HCT116 (cell line): ENCODE measurements at regions not wholly inside any gene's neighbourhood (a gene's known extent, or its start where the extent isn't known, plus 50 kb on each side); places are given as distances from the start of the nearest gene placed in this dataset.
"Not testable (repeated sequence)": the region's sequence is repeated elsewhere in the genome, so short reads cannot be mapped to it uniquely, and the experiment has no call there.

Experiments used
- CBX3 ChIP-seq: IDR thresholded peaks from 2 replicates; pipeline ENCODE4 v1.6.1; 2012; ENCODE audit warnings: low read depth
- CTCF ChIP-seq, 3 experiments: fragments of 200-600 bp in 1 of 3; sonication (generic) in 1 of 3; IDR thresholded peaks in 2 of 3; conservative IDR thresholded peaks in 1 of 3; 2 replicates each; pipeline ENCODE4 v1.5.1; 2012 to 2017; ENCODE audit warnings: low read depth in 2 of 3, low read length in 2 of 3, antibody characterized with exemption in 1 of 3, borderline replicate concordance in 1 of 3, control low read depth in 1 of 3, mild to moderate bottlenecking in 1 of 3, mixed read lengths in 1 of 3, mixed run types in 1 of 3, moderate library complexity in 1 of 3; ENCODE audit not compliant: insufficient read depth in 1 of 3
- EZH2 ChIP-seq: fragments of 200-600 bp; sonication (generic); IDR thresholded peaks from 2 replicates; pipeline ENCODE4 v1.6.1; 2017; ENCODE audit warnings: antibody characterized with exemption, mixed run types
- FOSL1 ChIP-seq: IDR thresholded peaks from 2 replicates; pipeline ENCODE4 v1.6.1; 2012; ENCODE audit warnings: low read depth
- JUND ChIP-seq: IDR thresholded peaks from 2 replicates; pipeline ENCODE4 v1.6.1; 2012
- POLR2A ChIP-seq: IDR thresholded peaks from 2 replicates; pipeline ENCODE4 v1.7.0; 2011; ENCODE audit warnings: borderline replicate concordance; ENCODE audit not compliant: insufficient read depth, insufficient read length; ENCODE audit errors: extremely low read depth
- SRF ChIP-seq: IDR thresholded peaks from 2 replicates; pipeline ENCODE4 v1.6.1; 2012; ENCODE audit warnings: low read depth
- YY1 ChIP-seq: IDR thresholded peaks from 2 replicates; pipeline ENCODE4 v1.6.1; 2011; ENCODE audit warnings: low read length, low read depth, moderate library complexity, mild to moderate bottlenecking; ENCODE audit not compliant: insufficient replicate concordance; ENCODE audit errors: extremely low read depth
- ZNF274 ChIP-seq: fragments of 200-500 bp; sonication (Bioruptor generic); IDR thresholded peaks from 2 replicates; pipeline ENCODE4 v1.6.1; 2014; ENCODE audit warnings: mild to moderate bottlenecking, low read depth, low read length, inconsistent platforms
- TF ChIP-seq, protein P1 (sequence below): IDR thresholded peaks from 2 replicates; pipeline ENCODE4 v1.6.1; 2011; ENCODE audit warnings: mild to moderate bottlenecking, low read length, moderate library complexity; ENCODE audit not compliant: insufficient replicate concordance; ENCODE audit errors: extremely low read depth

DNA sequence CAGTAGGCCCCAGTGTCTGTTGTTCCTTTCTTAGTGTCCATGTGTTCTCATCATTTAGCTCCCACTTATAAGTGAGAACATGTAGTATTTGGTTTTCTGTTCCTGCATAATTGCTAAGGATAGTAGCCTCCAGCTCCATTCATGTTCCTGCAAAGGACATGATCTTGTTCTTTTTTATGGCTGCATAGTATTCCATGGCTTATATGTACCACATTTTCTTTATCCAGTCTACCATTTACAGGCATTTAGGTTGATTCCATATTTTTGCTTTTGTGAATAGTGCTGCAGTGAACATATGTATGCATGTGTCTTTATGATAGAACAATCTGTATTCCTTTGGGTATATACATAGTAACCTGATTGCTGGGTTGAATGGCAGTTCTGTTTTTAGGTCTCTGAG, 134.4 kb upstream of the MON1B start:
- TF ChIP-seq JUND; POLR2A; ZNF274; YY1; CTCF (IDR thresholded peaks at IDR 0.05 in 2 of 3, conservative IDR thresholded peaks at IDR 0.05 in 1 of 3; ENCODE audit: borderline replicate concordance in 1 of 3, insufficient read depth in 1 of 3, low read depth in 2 of 3, low read length in 2 of 3); FOSL1; EZH2; SRF; CBX3: not testable (repeated sequence)
- TF ChIP-seq, protein P1, sequence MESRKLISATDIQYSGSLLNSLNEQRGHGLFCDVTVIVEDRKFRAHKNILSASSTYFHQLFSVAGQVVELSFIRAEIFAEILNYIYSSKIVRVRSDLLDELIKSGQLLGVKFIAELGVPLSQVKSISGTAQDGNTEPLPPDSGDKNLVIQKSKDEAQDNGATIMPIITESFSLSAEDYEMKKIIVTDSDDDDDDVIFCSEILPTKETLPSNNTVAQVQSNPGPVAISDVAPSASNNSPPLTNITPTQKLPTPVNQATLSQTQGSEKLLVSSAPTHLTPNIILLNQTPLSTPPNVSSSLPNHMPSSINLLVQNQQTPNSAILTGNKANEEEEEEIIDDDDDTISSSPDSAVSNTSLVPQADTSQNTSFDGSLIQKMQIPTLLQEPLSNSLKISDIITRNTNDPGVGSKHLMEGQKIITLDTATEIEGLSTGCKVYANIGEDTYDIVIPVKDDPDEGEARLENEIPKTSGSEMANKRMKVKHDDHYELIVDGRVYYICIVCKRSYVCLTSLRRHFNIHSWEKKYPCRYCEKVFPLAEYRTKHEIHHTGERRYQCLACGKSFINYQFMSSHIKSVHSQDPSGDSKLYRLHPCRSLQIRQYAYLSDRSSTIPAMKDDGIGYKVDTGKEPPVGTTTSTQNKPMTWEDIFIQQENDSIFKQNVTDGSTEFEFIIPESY, result not testable (repeated sequence)
